ENCODE measurements at regions not wholly inside any gene's neighbourhood (a gene's known extent, or its start where the extent isn't known, plus 50 kb on each side); places are given as distances from the start of the nearest gene placed in this dataset.

GRCh38 chr4:114132830-114133229, 153.4 kb upstream of the ARSJ start:
- no peak for TF ChIP-seq EP300 (IDR thresholded peaks at IDR 0.05; ENCODE audit: borderline replicate concordance in 1 of 2, low read depth in 2 of 2, low read length in 2 of 2)
- peak in 2 of 3 experiments; percentile 31 to 48; a peak in 2 of 4 replicates for TF ChIP-seq CTCF (IDR thresholded peaks at IDR 0.05; ENCODE audit: control extremely low read depth in 1 of 3, insufficient read depth in 1 of 3, low read depth in 1 of 3, low read length in 3 of 3)
- TF ChIP-seq YY1 (IDR thresholded peaks at IDR 0.05; ENCODE audit: low read depth, low read length): peak; percentile 94
- TF ChIP-seq RFX5 (IDR thresholded peaks at IDR 0.05; ENCODE audit: borderline replicate concordance, low read depth, low read length): no peak
- no peak for TF ChIP-seq JUND (IDR thresholded peaks at IDR 0.05; ENCODE audit: low read length)
- TF ChIP-seq ATF2 (IDR thresholded peaks at IDR 0.05; ENCODE audit: low read length): no peak
- no peak for TF ChIP-seq GABPA (IDR thresholded peaks at IDR 0.05; ENCODE audit: borderline replicate concordance, insufficient read depth, low read length)
- no peak for TF ChIP-seq TAF7 (optimal IDR thresholded peaks at IDR 0.05; ENCODE audit: borderline replicate concordance, low read depth, low read length)
- TF ChIP-seq KDM5A (IDR thresholded peaks at IDR 0.05; ENCODE audit: low read length): no peak
- no peak for TF ChIP-seq POLR2AphosphoS5 (IDR thresholded peaks at IDR 0.05; ENCODE audit: low read depth, low read length)

Measured in H1 (cell line).